GM12875 (cell line): ENCODE measurements at regions not wholly inside any gene's neighbourhood (a gene's known extent, or its start where the extent isn't known, plus 50 kb on each side); places are given as distances from the start of the nearest gene placed in this dataset.
A peak's percentile ranks its signal among the peaks of the same experiment; 100 is the strongest.

ENCODE experiments used
- H3K4me3 ChIP-seq: one replicate; pipeline ENCODE4 v1.5.1; 2011; ENCODE audit warnings: low read depth, low read length, control low read depth
- TF ChIP-seq, protein P1 (sequence below): IDR thresholded peaks from 2 replicates; pipeline ENCODE4 v1.5.1; 2011; ENCODE audit warnings: low read depth, mild to moderate bottlenecking, control low read depth, inconsistent platforms, low read length, moderate library complexity, borderline replicate concordance; ENCODE audit not compliant: insufficient read depth

DNA sequence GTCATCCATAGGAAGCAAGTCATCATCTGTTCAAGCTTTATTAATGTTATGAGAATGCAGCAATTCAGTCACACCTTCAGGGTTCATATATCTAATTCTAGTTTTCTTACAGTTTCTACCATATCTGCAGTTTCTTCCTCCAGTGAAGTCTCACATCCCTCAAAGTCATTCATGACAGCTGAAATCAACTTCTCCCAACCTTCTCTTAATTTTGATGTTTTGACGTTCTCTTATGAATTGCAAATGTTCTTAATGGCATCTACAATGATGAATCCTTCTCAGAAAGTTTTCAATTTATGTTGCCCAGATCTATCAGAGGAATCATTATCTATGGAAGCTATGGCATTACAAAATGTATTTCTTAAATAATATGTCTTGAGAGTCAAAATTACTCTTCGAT, 210.4 kb upstream of the ZBTB20 start:
- no peak overlapping the region for H3K4me3 ChIP-seq
- TF ChIP-seq, protein P1, sequence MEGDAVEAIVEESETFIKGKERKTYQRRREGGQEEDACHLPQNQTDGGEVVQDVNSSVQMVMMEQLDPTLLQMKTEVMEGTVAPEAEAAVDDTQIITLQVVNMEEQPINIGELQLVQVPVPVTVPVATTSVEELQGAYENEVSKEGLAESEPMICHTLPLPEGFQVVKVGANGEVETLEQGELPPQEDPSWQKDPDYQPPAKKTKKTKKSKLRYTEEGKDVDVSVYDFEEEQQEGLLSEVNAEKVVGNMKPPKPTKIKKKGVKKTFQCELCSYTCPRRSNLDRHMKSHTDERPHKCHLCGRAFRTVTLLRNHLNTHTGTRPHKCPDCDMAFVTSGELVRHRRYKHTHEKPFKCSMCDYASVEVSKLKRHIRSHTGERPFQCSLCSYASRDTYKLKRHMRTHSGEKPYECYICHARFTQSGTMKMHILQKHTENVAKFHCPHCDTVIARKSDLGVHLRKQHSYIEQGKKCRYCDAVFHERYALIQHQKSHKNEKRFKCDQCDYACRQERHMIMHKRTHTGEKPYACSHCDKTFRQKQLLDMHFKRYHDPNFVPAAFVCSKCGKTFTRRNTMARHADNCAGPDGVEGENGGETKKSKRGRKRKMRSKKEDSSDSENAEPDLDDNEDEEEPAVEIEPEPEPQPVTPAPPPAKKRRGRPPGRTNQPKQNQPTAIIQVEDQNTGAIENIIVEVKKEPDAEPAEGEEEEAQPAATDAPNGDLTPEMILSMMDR = no peak

DNA sequence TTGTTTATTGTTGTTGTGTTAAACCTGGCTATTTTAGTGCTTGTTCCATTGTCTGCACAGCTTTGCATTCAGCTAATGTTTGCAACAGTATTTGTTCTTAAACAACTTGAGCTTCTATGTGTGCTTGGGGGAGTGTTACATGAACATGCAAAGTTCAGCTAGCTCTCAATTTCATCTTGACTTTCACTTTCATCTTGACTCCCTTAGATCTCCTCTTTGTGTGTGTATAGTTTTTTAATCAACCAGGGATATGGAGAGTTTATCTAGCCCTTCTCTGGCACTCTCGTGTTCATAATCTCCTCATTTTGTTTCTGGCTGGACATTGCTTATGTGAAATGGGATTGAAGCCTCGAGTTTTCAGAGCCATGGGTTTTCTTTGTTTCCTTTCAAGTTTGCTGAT, 212.4 kb upstream of the ZBTB20 start:
- H3K4me3 ChIP-seq = no peak overlapping the region
- TF ChIP-seq, protein P1 = no peak

DNA sequence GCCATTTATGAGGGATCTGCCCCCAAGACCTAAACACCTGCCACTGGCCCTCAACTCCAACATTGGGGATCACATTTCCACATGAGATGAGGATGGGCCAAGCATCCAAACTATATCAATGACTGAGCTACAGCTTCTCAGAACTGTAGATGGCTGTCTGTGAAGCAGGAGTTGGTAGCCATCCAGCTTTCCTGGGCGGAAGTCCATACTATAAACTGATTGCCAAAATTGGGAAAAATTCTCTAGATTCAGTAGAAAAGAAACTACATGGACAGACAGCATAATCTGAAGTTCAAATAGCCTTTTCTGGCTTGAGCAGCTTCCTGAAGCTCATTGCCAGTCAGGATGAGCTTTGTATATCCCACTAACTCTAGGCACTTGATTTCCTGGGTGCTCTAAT, 214.7 kb upstream of the ZBTB20 start:
- TF ChIP-seq, protein P1 = no peak
- no peak overlapping the region for H3K4me3 ChIP-seq

DNA sequence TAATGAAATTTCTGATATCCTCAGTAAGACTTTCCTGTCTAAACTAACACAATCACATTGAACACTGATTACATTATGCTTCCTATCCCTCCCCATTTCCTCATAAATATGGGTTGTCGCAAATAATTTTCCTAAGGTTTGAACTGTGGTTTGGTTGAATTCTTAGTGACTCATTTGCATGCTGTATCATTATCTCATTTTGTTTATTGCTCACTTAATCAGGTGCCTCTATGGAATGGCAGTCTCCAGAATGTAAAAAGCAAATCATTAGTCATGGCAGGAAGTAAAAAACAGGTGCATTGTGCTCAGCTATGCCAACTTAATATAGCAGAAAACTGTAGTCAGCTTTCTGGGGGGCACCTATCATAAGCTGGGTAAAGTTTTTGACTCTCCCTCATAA, 216.0 kb upstream of the ZBTB20 start:
- TF ChIP-seq, protein P1 = no peak
- no peak overlapping the region for H3K4me3 ChIP-seq

DNA sequence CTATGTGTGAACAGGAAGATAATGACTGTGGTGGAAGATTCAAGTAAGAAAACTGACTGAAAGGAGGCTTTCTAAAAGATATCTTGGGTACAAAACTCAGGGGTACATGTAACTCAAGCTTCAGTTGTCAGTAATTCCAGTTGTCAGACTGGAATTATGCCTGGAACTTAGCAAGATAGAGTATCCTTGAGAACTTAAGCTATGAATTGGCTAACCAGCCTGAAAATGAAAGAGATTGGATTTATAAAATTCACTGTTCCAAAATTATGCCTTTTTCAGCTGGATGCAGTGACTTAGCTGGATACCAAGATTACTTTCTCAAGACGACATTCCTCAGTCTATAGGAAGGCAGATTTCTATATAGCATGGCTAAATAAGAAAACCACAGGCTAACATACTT, 221.9 kb upstream of the ZBTB20 start:
- TF ChIP-seq, protein P1 = no peak
- H3K4me3 ChIP-seq = no peak overlapping the region

DNA sequence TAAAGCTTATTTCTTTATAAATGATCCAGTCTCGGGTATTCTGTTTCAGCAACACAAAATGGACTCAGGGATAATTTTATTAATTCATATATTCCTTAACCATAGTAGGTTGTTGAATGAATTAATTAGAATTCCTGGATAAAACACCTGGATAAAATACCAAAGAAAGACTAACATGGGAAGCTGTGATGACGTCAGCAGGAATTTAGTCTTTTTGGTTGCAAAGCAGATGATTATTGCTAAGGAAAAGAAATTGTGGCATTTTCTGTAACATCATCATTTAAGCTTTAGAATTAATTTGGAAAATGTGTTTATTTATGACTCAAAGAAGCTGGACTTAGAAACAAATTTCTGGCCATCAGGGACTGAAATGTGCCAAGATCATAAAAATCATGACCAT, 228.3 kb upstream of the ZBTB20 start:
- no peak overlapping the region for H3K4me3 ChIP-seq
- TF ChIP-seq, protein P1 = no peak

DNA sequence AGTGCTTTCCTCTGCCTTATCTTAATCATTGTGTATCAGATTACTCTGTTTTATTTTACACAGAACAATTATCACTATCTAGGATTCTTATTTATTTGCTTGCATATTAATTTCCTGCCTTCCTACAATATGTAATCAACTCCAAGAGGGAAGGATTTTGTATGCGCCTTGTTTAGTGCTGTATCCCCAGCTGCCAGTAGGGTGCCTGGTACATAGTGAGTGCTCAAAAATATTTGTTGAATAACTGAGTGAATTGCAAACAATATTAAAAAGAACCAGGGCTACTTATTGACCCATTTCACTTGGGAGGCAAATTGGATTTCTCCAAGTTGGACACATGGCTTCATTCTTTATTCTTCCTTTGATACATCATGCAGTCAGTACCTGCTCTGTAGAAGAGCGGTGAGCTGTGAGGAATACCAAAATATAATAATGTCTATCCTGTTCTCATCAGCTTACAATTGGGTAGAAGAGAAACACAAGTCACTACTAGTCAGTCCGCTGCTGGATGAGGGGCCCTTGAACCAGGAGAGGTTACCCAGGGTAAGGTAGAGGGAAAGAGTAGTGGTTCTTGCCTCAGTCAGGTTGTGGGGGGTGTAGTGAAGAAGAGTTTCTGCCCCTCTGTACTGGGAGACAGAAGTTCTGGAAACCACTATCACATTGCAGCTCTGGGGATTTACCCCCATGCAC, 233.9 kb upstream of the ZBTB20 start:
- TF ChIP-seq, protein P1 = peak; percentile 14; the same call in 1 of the 2 replicates
- H3K4me3 ChIP-seq = no peak overlapping the region
